GM18519 (cell line): ENCODE measurements at regions not wholly inside any gene's neighbourhood (a gene's known extent, or its start where the extent isn't known, plus 50 kb on each side); places are given as distances from the start of the nearest gene placed in this dataset.

Experiments used
- ATAC-seq: cut with Tn5 transposase; IDR thresholded peaks from one replicate; pipeline ENCODE4 v1.9.1; 2021; ENCODE audit warnings: mild to moderate bottlenecking, moderate library complexity; ENCODE audit not compliant: unreplicated experiment, low FRiP score

DNA sequence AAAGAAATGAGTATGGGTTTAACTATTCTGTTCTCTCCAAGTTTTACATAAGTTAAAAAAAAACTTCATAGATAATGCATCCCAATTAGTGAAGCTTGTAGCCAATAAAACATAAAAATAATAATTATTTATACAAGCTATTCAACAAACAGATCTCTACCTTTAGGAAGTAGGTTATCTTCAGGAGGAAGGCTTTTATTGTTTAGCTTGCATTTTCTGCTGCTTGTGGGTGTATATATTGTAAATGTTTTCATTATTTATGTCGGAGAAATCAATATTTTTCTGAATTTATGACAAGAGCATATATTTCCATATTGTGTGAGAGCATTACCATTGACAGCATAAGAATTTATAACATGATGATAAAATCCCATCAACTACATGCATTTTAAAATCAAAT is 208.3 kb downstream of the TRAM1L1 start:
- no peak for ATAC-seq

DNA sequence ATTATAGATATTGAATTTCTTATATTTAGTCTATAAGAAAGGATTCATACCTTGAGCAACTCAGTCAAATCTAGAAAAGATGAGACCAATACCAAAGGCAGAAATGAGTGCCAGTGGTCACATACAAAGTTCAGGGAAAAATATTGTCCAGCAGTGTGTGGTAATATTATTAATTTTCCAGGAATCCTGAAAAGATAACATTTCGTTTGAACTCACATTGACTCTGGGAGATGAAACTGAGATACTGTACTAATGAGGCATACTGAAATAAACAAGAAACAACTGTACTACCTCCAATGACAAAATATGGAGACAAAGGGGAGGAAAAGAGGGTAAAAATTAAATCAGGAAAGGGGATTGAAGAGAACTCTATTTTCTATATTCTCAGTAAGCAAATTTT is 212.4 kb downstream of the TRAM1L1 start:
- ATAC-seq, result no peak

DNA sequence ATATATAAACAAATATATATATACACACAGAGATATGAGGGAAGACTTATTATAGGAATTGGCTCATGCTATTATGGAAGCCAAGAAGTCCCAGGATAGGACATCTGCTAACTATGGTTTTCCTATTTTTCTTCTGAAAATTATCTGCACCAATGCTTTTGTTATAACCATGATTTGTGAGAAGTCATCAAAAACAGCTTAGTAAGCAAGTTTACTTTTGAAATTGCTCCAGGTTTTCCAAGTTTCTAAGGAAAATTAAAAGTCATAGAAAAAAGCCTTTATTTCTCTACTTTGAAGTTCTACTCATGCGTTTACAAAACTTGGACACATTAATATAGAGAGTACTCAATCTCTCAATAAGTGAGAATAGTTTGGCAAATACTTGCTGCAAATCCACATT is 213.1 kb downstream of the TRAM1L1 start:
- no peak for ATAC-seq

DNA sequence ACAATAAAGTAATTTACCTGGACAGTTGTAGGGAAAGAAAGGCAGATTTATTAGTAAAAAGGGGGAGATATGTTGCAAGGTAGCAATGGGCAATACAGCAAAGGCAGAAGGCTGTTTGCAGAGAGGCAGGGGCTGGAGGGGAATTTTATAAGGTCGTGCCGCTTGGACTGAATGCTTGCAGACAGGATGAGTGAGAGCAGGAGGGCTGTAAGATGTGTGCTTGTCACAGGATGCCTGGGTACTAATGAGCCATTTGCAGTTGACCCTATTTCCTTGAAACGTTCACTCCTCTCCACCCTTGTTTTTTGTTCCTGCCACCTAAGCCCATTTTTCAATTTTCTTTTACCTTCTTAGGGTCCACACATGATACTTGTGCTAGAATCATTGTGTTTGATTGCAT is 214.7 kb downstream of the TRAM1L1 start:
- ATAC-seq, result no peak

DNA sequence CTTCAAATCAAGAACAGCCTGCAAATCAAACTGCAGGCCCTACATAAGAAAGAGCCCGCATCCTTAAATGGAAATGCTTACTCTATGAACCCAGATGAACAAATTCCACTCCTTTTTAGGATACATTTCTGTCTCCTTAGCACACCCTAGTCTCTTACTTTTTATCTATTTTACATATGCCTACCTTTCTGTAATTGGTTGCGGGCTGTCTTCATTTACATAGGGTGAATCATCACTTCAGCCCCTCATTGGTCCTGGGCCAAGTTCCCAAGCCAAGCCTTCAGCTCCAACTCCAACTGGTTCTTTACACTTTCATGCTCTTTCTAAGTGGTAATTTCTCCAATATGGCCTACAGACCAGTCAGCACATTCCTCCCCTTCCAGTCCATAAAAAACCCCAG is 219.3 kb downstream of the TRAM1L1 start:
- no peak for ATAC-seq

DNA sequence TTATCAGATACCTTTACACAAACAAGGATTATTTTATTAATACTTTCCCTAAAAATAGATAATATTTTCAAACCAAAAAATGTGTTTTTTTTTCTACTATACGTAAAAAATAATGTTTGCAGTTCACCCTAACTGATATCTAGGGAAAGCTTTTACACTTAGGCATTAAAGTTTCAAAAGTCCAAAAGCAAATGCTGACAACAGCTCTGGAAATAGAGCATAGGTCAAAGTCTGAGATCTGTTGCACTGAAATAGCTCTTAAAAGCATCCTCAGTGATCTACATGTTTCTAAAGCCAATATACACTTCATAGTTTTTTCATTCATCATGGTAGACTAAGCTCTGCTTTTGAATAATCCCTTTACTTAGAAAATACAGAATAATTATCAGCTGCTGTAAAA is 222.8 kb downstream of the TRAM1L1 start:
- ATAC-seq, result no peak

DNA sequence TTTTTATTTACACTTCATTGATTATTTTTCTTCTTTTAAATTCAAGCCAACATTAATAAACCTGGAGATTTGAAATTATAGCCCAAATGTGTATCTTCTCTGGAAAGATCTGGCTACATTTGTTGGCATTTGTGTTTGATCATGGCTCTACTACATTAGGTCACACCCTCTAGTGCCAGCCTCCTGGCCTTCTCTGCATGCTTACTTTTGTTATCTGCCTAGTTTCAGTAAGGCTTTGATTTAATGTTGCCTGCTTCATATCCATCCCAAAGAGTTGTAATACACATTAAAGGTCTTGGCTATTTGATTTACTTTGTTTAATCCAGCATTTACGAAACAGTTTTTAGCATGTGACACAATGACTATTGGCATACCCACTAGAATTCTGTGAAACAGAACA is 224.5 kb downstream of the TRAM1L1 start:
- no peak for ATAC-seq

DNA sequence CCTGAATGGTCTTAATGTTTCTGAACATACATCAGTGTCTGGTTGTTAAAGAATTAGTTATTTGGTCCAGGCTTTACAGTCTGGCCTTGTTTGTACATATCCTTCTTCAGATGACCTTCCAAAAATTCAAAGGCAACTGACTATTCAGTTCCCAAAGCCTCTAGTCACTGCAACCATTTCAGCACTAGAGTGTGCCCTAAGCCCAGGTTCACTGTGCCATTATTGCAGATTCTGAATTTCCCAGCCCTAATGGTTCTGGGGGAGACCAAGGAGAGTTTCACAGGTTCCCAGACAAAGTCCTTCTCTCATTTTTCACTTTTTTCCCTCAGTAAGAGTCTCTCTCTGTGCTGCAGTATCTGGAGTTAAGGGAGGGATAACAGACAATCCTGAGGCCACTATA is 235.8 kb downstream of the TRAM1L1 start:
- ATAC-seq, result no peak

DNA sequence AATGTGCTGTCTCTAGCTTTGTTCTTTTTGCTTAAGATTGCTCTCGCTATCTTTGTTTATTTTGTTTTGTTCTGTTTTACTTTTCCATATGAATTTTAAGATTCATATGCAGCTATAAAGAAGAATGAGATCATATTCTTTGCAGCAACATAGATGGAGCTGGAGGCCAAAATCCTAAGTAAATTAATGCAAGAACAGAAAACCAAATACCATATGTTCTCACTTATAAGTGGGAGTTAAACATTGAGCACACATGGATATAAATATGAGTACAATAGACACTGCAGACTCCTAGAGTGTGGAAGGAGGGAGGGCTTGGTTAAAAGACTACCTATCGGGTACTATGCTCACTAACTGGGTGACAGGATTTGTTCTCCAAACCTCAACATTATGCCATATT is 237.8 kb downstream of the TRAM1L1 start:
- ATAC-seq, result no peak

DNA sequence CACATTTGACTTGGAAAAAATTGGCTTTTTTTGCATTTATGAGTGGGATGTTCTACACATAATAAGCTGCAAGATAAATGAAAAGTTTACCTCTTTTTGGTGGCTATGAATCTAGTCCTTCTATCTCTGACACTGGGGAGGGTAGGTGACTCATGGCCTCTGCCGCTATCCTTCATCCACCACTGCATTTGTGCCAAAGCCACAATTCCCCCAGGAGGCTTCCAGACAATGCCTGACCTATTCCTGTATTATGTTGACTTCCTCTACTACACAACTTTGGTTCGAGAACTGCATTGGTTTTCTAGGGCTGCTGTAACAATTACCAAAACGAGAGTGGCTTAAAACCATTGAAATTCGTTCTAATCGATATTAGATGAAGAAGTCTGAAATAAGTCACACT is 245.6 kb downstream of the TRAM1L1 start:
- no peak for ATAC-seq

DNA sequence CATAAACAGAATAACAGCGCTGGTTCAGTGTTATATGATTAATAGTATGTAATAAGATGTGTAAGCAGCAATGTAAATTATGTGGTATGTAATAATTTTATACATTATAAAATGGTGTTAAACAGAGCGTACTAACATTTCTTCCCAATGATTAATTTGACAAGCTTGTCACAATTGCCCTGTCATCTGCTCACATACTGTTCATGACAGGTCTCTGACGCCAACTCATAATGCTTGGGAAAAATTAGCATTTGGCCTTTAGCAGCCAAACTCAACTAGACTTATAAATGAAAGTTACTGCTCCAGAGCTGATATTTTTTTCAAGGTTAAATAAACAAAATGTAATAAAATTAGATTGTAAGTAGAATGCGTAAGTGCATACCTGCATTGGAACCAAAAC is 246.8 kb downstream of the TRAM1L1 start:
- no peak for ATAC-seq

DNA sequence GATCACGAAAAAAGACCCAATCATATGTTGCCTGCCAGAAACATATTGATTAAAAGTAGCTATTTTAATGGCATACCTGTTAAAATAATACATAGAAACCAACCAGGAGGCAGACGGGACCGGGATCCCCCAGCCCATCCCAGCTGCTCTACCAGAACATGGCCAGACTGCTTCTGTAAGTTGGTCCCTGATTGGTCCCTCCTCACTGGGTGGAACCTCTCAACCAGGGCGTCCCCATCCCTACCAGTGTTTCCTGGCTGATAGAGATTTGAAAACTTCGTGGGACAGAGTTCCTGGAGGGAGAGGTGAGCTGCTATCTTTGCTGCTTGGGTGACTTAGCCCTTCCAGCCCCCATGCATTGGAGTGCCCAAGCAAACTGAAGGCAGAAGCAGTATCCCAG is 256.2 kb downstream of the TRAM1L1 start:
- ATAC-seq, result no peak

DNA sequence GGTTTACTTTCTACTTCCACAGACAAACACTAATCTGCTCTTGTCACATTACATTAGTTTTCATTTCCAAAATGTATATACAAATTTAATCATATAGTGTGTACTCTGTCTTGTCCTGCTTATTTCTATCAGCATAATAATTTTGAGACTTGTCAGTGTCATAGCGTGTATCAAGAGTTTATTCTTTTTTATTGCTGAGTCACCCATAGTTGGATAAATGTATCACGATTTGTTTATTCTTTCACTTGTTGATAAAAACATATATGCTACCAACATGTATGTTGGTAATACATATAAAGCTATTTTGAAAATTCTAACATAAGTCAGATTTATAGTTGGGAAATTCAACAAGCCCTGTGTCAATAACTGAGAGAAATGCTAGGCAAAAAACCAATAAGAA is 261.2 kb downstream of the TRAM1L1 start:
- ATAC-seq, result no peak

DNA sequence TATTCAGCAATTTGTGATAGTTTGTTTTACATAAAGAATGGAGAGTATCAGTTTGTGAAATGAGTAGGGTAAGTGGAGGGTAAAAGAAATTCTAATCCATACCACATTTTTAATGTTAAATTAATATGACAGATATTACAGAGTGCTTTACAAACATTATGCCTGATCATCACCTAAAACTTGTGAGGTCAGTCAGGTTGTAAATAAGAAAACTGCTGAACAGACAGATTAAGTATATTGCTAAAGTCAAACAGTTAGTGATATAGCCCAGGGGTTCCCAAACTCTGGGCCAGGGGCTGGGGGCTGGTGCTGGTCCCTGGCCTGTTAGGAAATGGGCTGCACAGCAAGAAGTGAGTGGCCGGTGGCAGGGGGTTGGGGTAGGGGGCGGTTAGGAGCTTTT is 273.6 kb downstream of the TRAM1L1 start:
- ATAC-seq, result no peak

DNA sequence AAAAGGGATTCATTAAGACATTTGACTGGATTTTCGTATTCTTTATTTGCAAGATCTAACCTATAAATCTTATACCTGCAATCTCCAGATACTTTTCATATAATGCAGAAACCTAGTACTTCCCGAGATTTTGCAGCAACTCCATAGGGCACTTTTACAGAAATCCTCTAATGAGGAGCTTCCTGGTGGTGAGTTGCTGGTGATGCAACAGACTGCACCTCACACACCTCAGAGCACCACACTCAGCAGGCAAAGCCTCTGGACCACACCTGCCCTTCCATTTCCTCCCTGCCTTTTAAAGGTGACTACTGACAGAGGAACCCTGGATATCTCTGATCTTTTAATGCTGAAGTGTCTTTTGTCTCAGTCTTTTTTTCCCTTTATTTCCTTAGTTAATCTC is 289.4 kb downstream of the TRAM1L1 start:
- ATAC-seq, result no peak

DNA sequence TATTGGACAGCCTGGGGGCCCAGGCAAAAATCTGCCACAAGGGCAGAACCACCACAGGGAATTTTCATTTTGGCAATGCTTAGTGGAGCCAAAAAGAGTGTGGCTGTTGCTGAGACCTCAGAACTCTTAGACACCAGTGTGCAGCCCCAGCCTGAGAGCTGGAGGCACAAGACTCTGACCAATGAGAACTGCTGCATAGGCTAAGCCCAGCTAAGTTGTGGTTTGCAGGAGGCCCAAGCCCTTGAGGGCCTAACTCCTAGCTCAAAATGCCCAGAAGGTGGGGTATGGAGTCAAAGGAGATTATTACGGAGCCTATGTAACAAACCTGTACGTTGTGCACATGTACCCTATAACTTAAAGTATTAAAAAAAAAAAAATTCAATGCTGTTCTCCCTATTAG is 296.7 kb downstream of the TRAM1L1 start:
- ATAC-seq, result no peak

DNA sequence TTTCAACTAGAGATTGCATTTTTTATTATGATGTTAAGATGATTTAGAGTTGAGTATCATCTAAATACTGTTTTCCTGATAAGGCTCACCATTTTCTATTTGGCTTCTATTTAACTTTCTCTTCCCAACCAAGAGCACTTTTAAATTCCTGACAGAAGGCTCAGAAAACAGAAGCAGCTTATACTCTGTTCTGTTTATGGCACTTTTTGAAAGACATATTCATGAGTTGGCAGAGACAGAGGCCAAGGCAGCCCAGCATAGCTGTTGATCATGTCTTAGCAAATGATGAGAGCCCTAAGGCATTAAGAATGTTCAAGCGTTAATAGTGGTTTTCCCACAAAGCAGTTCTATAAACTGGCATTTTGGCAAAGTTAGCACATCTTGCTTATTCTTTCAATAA is 330.3 kb downstream of the TRAM1L1 start:
- ATAC-seq, result no peak

DNA sequence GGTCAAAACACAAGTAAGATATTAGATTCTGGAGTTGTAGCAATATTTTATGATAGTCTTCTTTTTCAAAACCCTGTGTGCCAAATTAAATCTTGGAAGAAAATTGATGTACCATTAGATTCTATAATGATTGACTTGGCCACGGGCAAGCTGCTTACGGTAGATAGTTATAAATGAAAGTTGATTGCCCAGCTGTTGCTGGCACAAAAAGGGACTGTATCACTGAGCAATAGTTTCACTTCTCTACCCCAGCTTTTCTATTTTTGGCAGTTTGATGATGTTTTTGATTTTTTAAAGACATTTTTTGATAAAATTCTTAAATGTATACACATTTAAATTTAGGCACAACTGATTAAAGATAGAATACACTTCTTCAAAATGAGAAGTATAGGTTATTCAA is 333.3 kb downstream of the TRAM1L1 start:
- ATAC-seq, result no peak

DNA sequence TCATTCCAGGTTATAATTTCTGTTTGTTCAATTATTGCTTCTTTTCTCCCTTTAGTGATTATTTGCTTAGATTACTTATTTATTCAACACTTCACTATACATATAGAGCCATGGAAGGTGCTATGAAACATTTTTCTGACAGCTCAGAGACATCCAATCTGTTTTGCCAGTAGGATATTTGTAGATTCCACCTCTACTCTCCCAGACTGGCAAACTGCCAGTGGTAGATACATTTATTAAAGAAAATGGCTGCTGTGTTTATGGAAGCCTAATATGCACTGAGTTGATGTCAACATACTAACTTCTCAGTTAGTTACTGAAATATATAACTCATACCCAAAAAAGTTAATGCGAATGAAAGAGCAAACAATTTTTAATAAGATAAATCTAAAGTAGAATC is 348.6 kb downstream of the TRAM1L1 start:
- ATAC-seq, result no peak

DNA sequence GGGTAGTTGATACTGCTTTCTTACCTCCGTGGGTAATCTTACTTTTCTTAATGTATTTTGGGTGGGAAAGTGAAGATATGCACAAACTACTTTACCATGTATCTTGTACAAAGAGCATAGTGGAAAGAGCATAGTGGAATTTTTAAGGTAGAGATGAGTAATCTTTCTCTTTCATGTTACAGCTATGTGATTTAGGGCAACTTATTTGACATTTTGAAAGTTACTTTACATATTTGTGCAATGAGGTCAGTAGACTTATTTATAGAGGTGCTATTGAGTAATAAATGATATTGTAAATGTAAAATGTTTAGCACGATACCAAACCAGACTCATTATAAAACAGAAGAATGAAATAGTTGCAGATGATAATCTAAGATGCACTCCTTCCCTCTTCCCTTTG is 351.2 kb downstream of the TRAM1L1 start:
- ATAC-seq, result no peak

DNA sequence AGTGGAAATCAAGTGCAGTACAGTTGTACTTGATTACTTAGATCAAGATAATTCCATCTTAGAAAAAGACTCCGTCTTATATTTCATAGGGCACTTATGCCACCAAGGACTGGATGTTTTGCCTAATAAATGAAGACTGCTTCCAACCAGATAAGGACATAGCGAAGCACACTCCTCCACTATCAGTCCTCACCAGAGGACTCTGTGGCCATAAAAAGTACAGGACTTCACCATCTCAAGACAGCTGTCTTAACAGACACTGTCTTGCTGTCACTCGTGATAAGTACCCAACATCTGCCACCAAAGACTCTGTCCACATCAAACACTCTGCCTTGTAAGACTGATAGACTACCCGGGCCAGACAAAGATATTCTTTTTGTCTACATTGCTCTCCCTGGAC is 352.0 kb downstream of the TRAM1L1 start:
- no peak for ATAC-seq

DNA sequence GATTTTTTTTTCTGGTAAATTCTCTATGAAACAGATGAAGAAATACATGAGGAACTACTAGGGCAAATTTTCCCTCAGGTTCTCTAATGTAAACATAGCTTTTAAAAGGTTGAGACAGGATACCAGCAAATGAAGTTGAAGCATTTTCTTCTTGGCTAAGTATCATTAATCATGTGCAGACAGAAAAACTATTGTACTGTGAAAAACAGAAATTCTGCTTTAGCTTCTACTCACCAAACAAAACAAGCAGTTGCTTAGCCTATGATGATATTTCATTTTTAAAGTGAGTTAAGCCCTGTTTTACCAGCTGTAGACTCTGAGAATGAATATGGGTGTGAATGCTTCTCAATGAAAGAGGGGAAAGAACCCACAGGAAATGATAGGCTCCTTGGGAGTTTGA is 358.9 kb downstream of the TRAM1L1 start:
- ATAC-seq, result no peak

DNA sequence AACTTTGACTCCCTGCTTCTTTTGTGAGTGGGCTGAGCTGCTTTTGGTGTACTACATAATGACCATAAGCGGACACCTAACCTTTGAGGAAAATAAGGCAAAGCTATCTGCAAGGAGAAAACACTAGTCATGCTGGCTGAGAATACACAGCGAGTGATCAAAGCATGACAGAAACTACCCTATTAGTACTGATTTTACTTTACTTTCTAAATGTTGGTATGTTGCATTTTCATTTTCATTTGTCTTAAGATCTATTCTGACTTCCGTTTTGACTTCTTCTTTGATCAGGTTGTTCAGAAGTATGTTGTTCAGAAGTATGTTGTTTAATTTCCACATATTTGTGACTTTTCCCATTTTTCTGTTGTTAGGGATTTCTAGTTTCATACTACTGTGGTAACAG is 361.1 kb downstream of the TRAM1L1 start:
- peak; percentile 70 for ATAC-seq

DNA sequence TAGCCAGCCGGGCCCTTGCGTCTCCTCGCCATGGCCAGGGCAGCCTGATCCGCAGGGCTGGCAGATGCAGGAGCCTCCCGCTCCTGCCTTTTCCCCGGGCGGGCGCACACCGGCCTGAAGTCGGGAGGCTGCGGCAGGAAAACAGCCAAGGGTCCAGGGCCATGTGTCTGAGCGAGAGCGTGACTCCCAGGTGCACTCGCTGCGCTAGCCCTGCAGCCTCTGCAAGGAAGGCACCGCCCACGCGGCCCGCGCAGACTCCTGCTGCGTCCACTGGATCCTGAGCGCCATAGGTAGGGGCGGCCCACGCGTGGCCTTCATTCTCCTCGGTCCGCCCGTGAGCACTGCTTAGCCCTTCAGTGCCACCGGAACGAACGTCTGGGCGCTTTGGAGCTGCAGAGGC is 379.9 kb downstream of the TRAM1L1 start:
- ATAC-seq, result no peak
